GM21737 (cell line): ENCODE measurements at regions not wholly inside any gene's neighbourhood (a gene's known extent, or its start where the extent isn't known, plus 50 kb on each side); places are given as distances from the start of the nearest gene placed in this dataset.

Source experiments
- ATAC-seq: cut with Tn5 transposase; IDR thresholded peaks from one replicate; pipeline ENCODE4 v1.9.1; 2021; ENCODE audit warnings: mild to moderate bottlenecking, moderate library complexity; ENCODE audit not compliant: unreplicated experiment

- no peak for ATAC-seq
Measured at GRCh38 chr18:65326805-65327204, 424.0 kb upstream of the CDH7 start.

GRCh38 chr18:65322895-65323294 is 427.9 kb upstream of the CDH7 start:
- ATAC-seq, result no peak

GRCh38 chr18:65298422-65298821 is 452.4 kb upstream of the CDH7 start:
- ATAC-seq, result no peak

- ATAC-seq, result no peak
Measured at GRCh38 chr18:65288908-65289307, 461.9 kb upstream of the CDH7 start.

- no peak for ATAC-seq
Measured at GRCh38 chr18:65287652-65288051, 463.2 kb upstream of the CDH7 start.

- no peak for ATAC-seq
Measured at GRCh38 chr18:65282096-65282495, 468.7 kb upstream of the CDH7 start.

GRCh38 chr18:65279668-65280305 is 471.0 kb upstream of the CDH7 start:
- no peak for ATAC-seq

- no peak for ATAC-seq
Measured at GRCh38 chr18:65278939-65279667, 471.7 kb upstream of the CDH7 start.

GRCh38 chr18:65269375-65269774 is 481.4 kb upstream of the CDH7 start:
- ATAC-seq, result no peak

- no peak for ATAC-seq
Measured at GRCh38 chr18:65265761-65266160, 485.1 kb upstream of the CDH7 start.

GRCh38 chr18:65260030-65260429 is 490.8 kb upstream of the CDH7 start:
- ATAC-seq, result no peak

- no peak for ATAC-seq
Measured at GRCh38 chr18:65259403-65259802, 491.4 kb upstream of the CDH7 start.

- ATAC-seq, result no peak
Measured at GRCh38 chr18:65257149-65257548, 493.7 kb upstream of the CDH7 start.

- no peak for ATAC-seq
Measured at GRCh38 chr18:65255417-65255816, 495.4 kb upstream of the CDH7 start.

GRCh38 chr18:65239787-65240186 is 511.0 kb upstream of the CDH7 start:
- no peak for ATAC-seq

GRCh38 chr18:65235966-65236624 is 514.7 kb upstream of the CDH7 start:
- ATAC-seq, result no peak

GRCh38 chr18:65230311-65230710 is 520.5 kb upstream of the CDH7 start:
- no peak for ATAC-seq

- ATAC-seq, result no peak
Measured at GRCh38 chr18:65227970-65228369, 522.8 kb upstream of the CDH7 start.

GRCh38 chr18:65221736-65222135 is 529.1 kb upstream of the CDH7 start:
- ATAC-seq, result no peak

GRCh38 chr18:65221115-65221514 is 529.7 kb upstream of the CDH7 start:
- no peak for ATAC-seq

GRCh38 chr18:65215865-65216466 is 534.8 kb upstream of the CDH7 start:
- no peak for ATAC-seq

GRCh38 chr18:65214456-65214855 is 536.4 kb upstream of the CDH7 start:
- ATAC-seq, result no peak
